GM21423 (cell line): ENCODE measurements at regions not wholly inside any gene's neighbourhood (a gene's known extent, or its start where the extent isn't known, plus 50 kb on each side); places are given as distances from the start of the nearest gene placed in this dataset.

Source experiments
- ATAC-seq: cut with Tn5 transposase; IDR thresholded peaks from one replicate; pipeline ENCODE4 v1.9.1; 2021; ENCODE audit warnings: mild to moderate bottlenecking, moderate library complexity; ENCODE audit not compliant: unreplicated experiment

- no peak for ATAC-seq
Measured at GRCh38 chr5:161134956-161135355, 282.9 kb upstream of the ATP10B start.

GRCh38 chr5:161134083-161134482, 282.1 kb upstream of the ATP10B start:
- no peak for ATAC-seq

- no peak for ATAC-seq
Measured at GRCh38 chr5:161115941-161116340, 263.9 kb upstream of the ATP10B start.

GRCh38 chr5:161112371-161112770, 260.4 kb upstream of the ATP10B start:
- no peak for ATAC-seq

- no peak for ATAC-seq
Measured at GRCh38 chr5:161105525-161105924, 253.5 kb upstream of the ATP10B start.

- ATAC-seq, result no peak
Measured at GRCh38 chr5:161098516-161098915, 246.5 kb upstream of the ATP10B start.

- ATAC-seq, result no peak
Measured at GRCh38 chr5:161096581-161096980, 244.6 kb upstream of the ATP10B start.

- ATAC-seq, result no peak
Measured at GRCh38 chr5:161095953-161096352, 243.9 kb upstream of the ATP10B start.

GRCh38 chr5:161094411-161094810, 242.4 kb upstream of the ATP10B start:
- ATAC-seq, result no peak

- no peak for ATAC-seq
Measured at GRCh38 chr5:161093100-161093499, 241.1 kb upstream of the ATP10B start.

- ATAC-seq, result no peak
Measured at GRCh38 chr5:161089569-161089968, 237.6 kb upstream of the ATP10B start.

GRCh38 chr5:161086461-161086860, 234.4 kb upstream of the ATP10B start:
- ATAC-seq, result no peak

GRCh38 chr5:161085056-161085455, 233.0 kb upstream of the ATP10B start:
- no peak for ATAC-seq

- ATAC-seq, result no peak
Measured at GRCh38 chr5:161084115-161084514, 232.1 kb upstream of the ATP10B start.

- ATAC-seq, result no peak
Measured at GRCh38 chr5:161078793-161079192, 226.8 kb upstream of the ATP10B start.

GRCh38 chr5:161077936-161078545, 226.0 kb upstream of the ATP10B start:
- ATAC-seq, result no peak

- no peak for ATAC-seq
Measured at GRCh38 chr5:161077496-161077895, 225.5 kb upstream of the ATP10B start.

GRCh38 chr5:161064781-161065180, 212.8 kb upstream of the ATP10B start:
- ATAC-seq, result no peak

- no peak for ATAC-seq
Measured at GRCh38 chr5:161064297-161064696, 212.3 kb upstream of the ATP10B start.

GRCh38 chr5:161058781-161059180, 206.8 kb upstream of the ATP10B start:
- no peak for ATAC-seq

GRCh38 chr5:161051920-161052500, 200.0 kb upstream of the ATP10B start:
- no peak for ATAC-seq

GRCh38 chr5:161047024-161047423, 195.0 kb upstream of the ATP10B start:
- ATAC-seq, result no peak

- ATAC-seq, result no peak
Measured at GRCh38 chr5:161042862-161043261, 190.9 kb upstream of the ATP10B start.
